OCI-LY7 (cell line): ENCODE measurements at regions not wholly inside any gene's neighbourhood (a gene's known extent, or its start where the extent isn't known, plus 50 kb on each side); places are given as distances from the start of the nearest gene placed in this dataset.

ENCODE experiments used
- BruUV-seq: library from RNA; stranded (reverse); fragments of 400-500 nt; replicated peaks from 2 replicates; lab custom pipeline; 2021; lab: Mats Ljungman, UMichigan
- CTCF ChIA-PET: fragments of 300-600 bp; sonication (Branson Sonifier 250); formaldehyde crosslinking; loops from one replicate; lab custom pipeline; 2022; ENCODE audit warnings: antibody characterized with exemption; ENCODE audit not compliant: unreplicated experiment; lab: Charles Lee
- POLR2A ChIA-PET: fragments of 300-600 bp; sonication (Branson Sonifier 250); formaldehyde crosslinking; loops from one replicate; lab custom pipeline; 2022; ENCODE audit warnings: antibody characterized with exemption; lab: Charles Lee
- DNase-seq: peaks from one replicate; pipeline ENCODE4 v3.0.0-alpha.2; 2015; ENCODE audit warnings: low spot score
- H2AFZ ChIP-seq: fragments of 200-600 bp; sonication (generic), shearing (Covaris generic); 2 replicates; pipeline ENCODE4 v1.6.1; 2014; ENCODE audit warnings: mild to moderate bottlenecking, antibody characterized with exemption, low read length, moderate library complexity
- H3K27ac ChIP-seq: fragments of 200-600 bp; sonication (generic); 2 replicates; pipeline ENCODE4 v1.5.1; 2014; ENCODE audit warnings: mixed run types, low read depth, mild to moderate bottlenecking, moderate library complexity, low read length, inconsistent platforms; ENCODE audit not compliant: poor library complexity, severe bottlenecking
- H3K36me3 ChIP-seq: fragments of 200-600 bp; sonication (generic); 2 replicates; pipeline ENCODE4 v1.6.1; 2014; ENCODE audit warnings: mild to moderate bottlenecking, antibody characterized with exemption, low read length, moderate library complexity, mixed read lengths; ENCODE audit not compliant: insufficient read depth
- H3K4me1 ChIP-seq: fragments of 200-600 bp; sonication (generic); 2 replicates; pipeline ENCODE4 v1.5.1; 2014; ENCODE audit warnings: mild to moderate bottlenecking, low read length; ENCODE audit not compliant: insufficient read depth, poor library complexity, severe bottlenecking
- H3K4me2 ChIP-seq: fragments of 200-600 bp; sonication (generic); 2 replicates; pipeline ENCODE4 v1.6.1; 2014; ENCODE audit warnings: mild to moderate bottlenecking, low read length
- H3K4me3 ChIP-seq: fragments of 200-600 bp; sonication (generic); 2 replicates; pipeline ENCODE4 v1.5.1; 2014; ENCODE audit warnings: mild to moderate bottlenecking, low read depth, low read length; ENCODE audit not compliant: poor library complexity, severe bottlenecking
- H3K79me2 ChIP-seq: fragments of 200-600 bp; sonication (generic); 2 replicates; pipeline ENCODE4 v1.6.1; 2016; ENCODE audit warnings: low read depth, mild to moderate bottlenecking, low read length, moderate library complexity, mixed read lengths; ENCODE audit not compliant: insufficient read depth
- H3K9me2 ChIP-seq: fragments of 200-600 bp; sonication (generic); 2 replicates; pipeline ENCODE4 v1.6.1; 2016; ENCODE audit warnings: mild to moderate bottlenecking, low read length, mixed read lengths; ENCODE audit not compliant: insufficient read depth
- H3K9me3 ChIP-seq: fragments of 200-600 bp; sonication (generic); 2 replicates; pipeline ENCODE4 v1.6.1; 2014; ENCODE audit warnings: mild to moderate bottlenecking, mixed run types, low read length, mixed read lengths
- H4K20me1 ChIP-seq: fragments of 200-600 bp; sonication (generic); 2 replicates; pipeline ENCODE4 v1.6.1; 2014; ENCODE audit warnings: mild to moderate bottlenecking, antibody characterized with exemption, low read length, moderate library complexity, mixed read lengths; ENCODE audit not compliant: insufficient read depth
- CTCF ChIP-seq: fragments of 200-600 bp; sonication (generic); conservative IDR thresholded peaks from 2 replicates; pipeline ENCODE4 v1.5.1; 2014; ENCODE audit warnings: mild to moderate bottlenecking, antibody characterized with exemption, low read length, moderate library complexity, mixed read lengths
- EZH2phosphoT487 ChIP-seq: fragments of 200-600 bp; sonication (generic); IDR thresholded peaks from 2 replicates; pipeline ENCODE4 v1.6.1; 2018; ENCODE audit warnings: low read depth, borderline replicate concordance, mild to moderate bottlenecking, mixed run types, antibody characterized with exemption, low read length, moderate library complexity, mixed read lengths
- intact Hi-C: fragments of 100-400 bp; cut with micrococcal nuclease; formaldehyde crosslinking; loops from one replicate; pipeline ENCODE4 v1.10.0; 2022; ENCODE audit not compliant: unreplicated experiment

DNA sequence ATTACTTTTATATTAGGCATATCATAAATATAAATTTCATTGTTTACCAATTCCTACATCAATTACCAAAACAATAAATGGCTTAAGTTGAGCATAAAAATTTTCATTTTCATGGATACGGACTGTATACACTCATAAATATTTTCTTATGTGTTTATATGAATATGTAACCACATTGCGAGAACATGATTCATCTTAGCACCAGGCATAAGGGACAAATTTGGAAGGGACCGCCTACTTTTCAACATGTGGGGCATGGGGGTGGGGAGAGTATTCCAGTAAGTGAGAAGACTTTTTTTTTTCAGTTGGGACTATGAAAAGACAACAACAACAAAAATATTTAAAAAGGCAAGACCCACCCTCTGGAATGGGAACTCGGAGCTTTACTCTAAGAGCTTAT, 296.1 kb downstream of the RAB38 start:
- Histone ChIP-seq H3K9me3 (no peaks in the 10 kb centered on the region), H4K20me1 (no peaks in the 10 kb centered on the region), H2AFZ (no peak overlapping the region), H3K4me3 (no peak overlapping the region), H3K4me2 (peak overlapping the region; percentile 56; the same call in 1 of the 2 replicates), H3K79me2 (no peaks in the 10 kb centered on the region), H3K27ac (no peak overlapping the region), H3K4me1 (peaks cover 13% of the 10 kb centered on the region), H3K9me2 (no peaks in the 10 kb centered on the region), H3K36me3 (no peaks in the 10 kb centered on the region)
- intact Hi-C loops = loop anchor here (2.0 to 5.0 kb wide), 3 partner anchors 417 to 666 kb away; no protein-coding TSS in a partner anchor
- TF ChIP-seq EZH2phosphoT487 (no peak), CTCF (no peak)
- ChIA-PET POLR2A (interaction anchor here (1.5 kb wide), 1 partner anchor 92 kb away, joined by 4 read pairs; no protein-coding TSS in a partner anchor), CTCF (interaction anchor here (0.5 kb wide), 1 partner anchor 17 kb away, joined by 3 read pairs; no protein-coding TSS in a partner anchor)
- BruUV-seq = no TSS peak
- no peak for DNase-seq

DNA sequence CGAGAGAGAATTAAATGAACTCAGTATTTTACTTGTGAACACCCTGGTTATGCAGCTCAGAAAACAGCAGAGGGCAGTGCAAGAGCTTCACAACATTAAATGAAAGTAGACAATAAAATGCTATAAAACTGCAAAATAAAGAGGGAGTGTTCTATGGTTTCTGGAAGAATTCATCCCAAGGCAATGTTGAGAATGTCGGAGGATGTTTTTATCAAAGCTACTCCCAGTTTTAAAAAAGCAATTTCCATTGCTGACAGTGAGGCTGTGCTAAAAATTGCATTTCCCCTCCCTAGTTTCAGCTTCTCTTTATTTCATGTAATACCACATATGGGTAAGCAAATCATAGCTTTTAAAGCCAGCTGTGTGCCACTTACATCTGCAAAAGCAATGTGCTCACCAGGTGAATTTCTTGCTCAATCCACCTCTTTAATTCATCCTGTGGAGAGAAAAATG, 296.8 kb downstream of the RAB38 start:
- intact Hi-C loops = loop anchor here (2.0 to 5.0 kb wide), 3 partner anchors 416 to 666 kb away; no protein-coding TSS in a partner anchor
- Histone ChIP-seq H3K36me3 (no peaks in the 10 kb centered on the region), H3K9me3 (no peaks in the 10 kb centered on the region), H3K4me2 (peak overlapping the region; percentile 56), H4K20me1 (no peaks in the 10 kb centered on the region), H3K4me1 (peaks cover 13% of the 10 kb centered on the region), H3K9me2 (no peaks in the 10 kb centered on the region), H3K27ac (peak overlapping the region; percentile 21), H3K4me3 (no peak overlapping the region), H3K79me2 (no peaks in the 10 kb centered on the region), H2AFZ (no peak overlapping the region)
- POLR2A ChIA-PET = interaction anchor here (0.6 to 1.5 kb wide), 5 partner anchors 14 to 423 kb away, joined by 3 to 4 read pairs (median 3); no protein-coding TSS in a partner anchor
- BruUV-seq = no TSS peak
- CTCF ChIA-PET = interaction anchor here (0.5 to 0.6 kb wide), 2 partner anchors 16 to 1711 kb away, joined by 3 read pairs; no protein-coding TSS in a partner anchor
- DNase-seq = peak; percentile 53
- no peak for TF ChIP-seq EZH2phosphoT487
- TF ChIP-seq CTCF = peak; percentile 85

GRCh38 chr11:87871056-87871455, 304.2 kb downstream of the RAB38 start:
- intact Hi-C loops = no loop called here
- BruUV-seq = no TSS peak
- H2AFZ ChIP-seq = no peak overlapping the region
- H3K79me2 ChIP-seq = no peaks in the 10 kb centered on the region
- H3K4me2 ChIP-seq = no peak overlapping the region
- H3K9me2 ChIP-seq = no peaks in the 10 kb centered on the region
- H3K4me3 ChIP-seq = no peak overlapping the region
- no peak overlapping the region for H3K27ac ChIP-seq
- H4K20me1 ChIP-seq = no peaks in the 10 kb centered on the region
- no peak for DNase-seq
- no peaks in the 10 kb centered on the region for H3K4me1 ChIP-seq
- POLR2A ChIA-PET = interaction anchor here (0.5 to 0.8 kb wide), 3 partner anchors 8 to 704 kb away, joined by 3 to 4 read pairs (median 3); no protein-coding TSS in a partner anchor
- no peaks in the 10 kb centered on the region for H3K9me3 ChIP-seq
- no peaks in the 10 kb centered on the region for H3K36me3 ChIP-seq
- CTCF ChIA-PET = no interaction called here
- TF ChIP-seq CTCF = no peak
- TF ChIP-seq EZH2phosphoT487 = no peak
